ENCODE measurements at regions not wholly inside any gene's neighbourhood (a gene's known extent, or its start where the extent isn't known, plus 50 kb on each side); places are given as distances from the start of the nearest gene placed in this dataset.

DNA sequence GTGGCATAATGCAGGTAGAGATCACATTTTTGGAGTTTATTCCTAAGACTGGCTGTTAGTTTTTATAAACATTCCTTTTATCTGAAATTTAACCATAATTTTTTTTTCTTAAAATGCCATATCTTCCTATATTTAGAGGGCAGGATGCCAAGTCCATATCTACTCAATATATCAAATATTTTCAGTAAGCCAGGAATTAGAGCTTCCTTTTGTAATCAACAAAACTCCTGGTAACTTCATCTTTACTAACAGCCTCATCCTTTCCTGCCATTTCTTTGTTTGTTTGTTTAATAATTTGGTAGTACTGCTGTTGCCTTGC is 136.3 kb downstream of the OLIG3 start:
- TF ChIP-seq, protein P1, sequence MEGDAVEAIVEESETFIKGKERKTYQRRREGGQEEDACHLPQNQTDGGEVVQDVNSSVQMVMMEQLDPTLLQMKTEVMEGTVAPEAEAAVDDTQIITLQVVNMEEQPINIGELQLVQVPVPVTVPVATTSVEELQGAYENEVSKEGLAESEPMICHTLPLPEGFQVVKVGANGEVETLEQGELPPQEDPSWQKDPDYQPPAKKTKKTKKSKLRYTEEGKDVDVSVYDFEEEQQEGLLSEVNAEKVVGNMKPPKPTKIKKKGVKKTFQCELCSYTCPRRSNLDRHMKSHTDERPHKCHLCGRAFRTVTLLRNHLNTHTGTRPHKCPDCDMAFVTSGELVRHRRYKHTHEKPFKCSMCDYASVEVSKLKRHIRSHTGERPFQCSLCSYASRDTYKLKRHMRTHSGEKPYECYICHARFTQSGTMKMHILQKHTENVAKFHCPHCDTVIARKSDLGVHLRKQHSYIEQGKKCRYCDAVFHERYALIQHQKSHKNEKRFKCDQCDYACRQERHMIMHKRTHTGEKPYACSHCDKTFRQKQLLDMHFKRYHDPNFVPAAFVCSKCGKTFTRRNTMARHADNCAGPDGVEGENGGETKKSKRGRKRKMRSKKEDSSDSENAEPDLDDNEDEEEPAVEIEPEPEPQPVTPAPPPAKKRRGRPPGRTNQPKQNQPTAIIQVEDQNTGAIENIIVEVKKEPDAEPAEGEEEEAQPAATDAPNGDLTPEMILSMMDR (conservative IDR thresholded peaks at IDR 0.05) = no peak
- TF ChIP-seq EZH2 (IDR thresholded peaks at IDR 0.05; ENCODE audit: low read depth) = no peak
